Naive thymus-derived CD8-positive, alpha-beta T cell (primary cell): ENCODE measurements at regions not wholly inside any gene's neighbourhood (a gene's known extent, or its start where the extent isn't known, plus 50 kb on each side); places are given as distances from the start of the nearest gene placed in this dataset.
"Not testable (repeated sequence)": the region's sequence is repeated elsewhere in the genome, so short reads cannot be mapped to it uniquely, and the experiment has no call there.

ENCODE experiments used
- ATAC-seq, 2 donors: fragments of 150-1000 bp; cut with Tn5 transposase in 1 of 2; sonication (Bioruptor Pico), chemical (Tn5 transposase) in 1 of 2; 1 replicate in 1 of 2; 2 replicates in 1 of 2; pipeline ENCODE4 v1.10.0; 2021; ENCODE audit warnings: mild to moderate bottlenecking in 2 of 2, moderate library complexity in 2 of 2
- POLR2A ChIA-PET: fragments of 350-600 bp; sonication (Branson Sonifier 250); formaldehyde crosslinking; loops from one replicate; lab custom pipeline; 2021; ENCODE audit warnings: antibody characterized with exemption; lab: Charles Lee
- DNase-seq, 10 donors: peaks; one replicate each; pipeline versions ENCODE4 v3.0.0 to v3.0.0-alpha.2; 2020 to 2022
- H3K27ac Mint-ChIP-seq, 10 donors: one replicate each; pipeline ENCODE4 v1.8.0; 2020 to 2022; ENCODE audit warnings: mild to moderate bottlenecking in 10 of 10, mixed read lengths in 10 of 10, moderate library complexity in 4 of 10, inconsistent platforms in 1 of 10
- H3K27me3 Mint-ChIP-seq, 5 donors: one replicate each; pipeline ENCODE4 v1.8.0; 2021 to 2022; ENCODE audit warnings: mixed read lengths in 5 of 5
- H3K36me3 Mint-ChIP-seq, 3 donors: one replicate each; pipeline ENCODE4 v1.8.0; 2020 to 2022; ENCODE audit warnings: mixed read lengths in 3 of 3, mild to moderate bottlenecking in 2 of 3, inconsistent platforms in 1 of 3
- H3K4me1 Mint-ChIP-seq, 4 donors: one replicate each; pipeline ENCODE4 v1.8.0; 2021 to 2022; ENCODE audit warnings: mixed read lengths in 4 of 4
- H3K4me3 Mint-ChIP-seq, 10 donors: one replicate each; pipeline ENCODE4 v1.8.0; 2020 to 2022; ENCODE audit warnings: mild to moderate bottlenecking in 10 of 10, mixed read lengths in 10 of 10, moderate library complexity in 6 of 10, inconsistent platforms in 1 of 10
- H3K9me3 Mint-ChIP-seq, 9 donors: one replicate each; pipeline ENCODE4 v1.8.0; 2020 to 2022; ENCODE audit warnings: mixed read lengths in 9 of 9, mild to moderate bottlenecking in 3 of 9, inconsistent platforms in 1 of 9, moderate library complexity in 1 of 9

DNA sequence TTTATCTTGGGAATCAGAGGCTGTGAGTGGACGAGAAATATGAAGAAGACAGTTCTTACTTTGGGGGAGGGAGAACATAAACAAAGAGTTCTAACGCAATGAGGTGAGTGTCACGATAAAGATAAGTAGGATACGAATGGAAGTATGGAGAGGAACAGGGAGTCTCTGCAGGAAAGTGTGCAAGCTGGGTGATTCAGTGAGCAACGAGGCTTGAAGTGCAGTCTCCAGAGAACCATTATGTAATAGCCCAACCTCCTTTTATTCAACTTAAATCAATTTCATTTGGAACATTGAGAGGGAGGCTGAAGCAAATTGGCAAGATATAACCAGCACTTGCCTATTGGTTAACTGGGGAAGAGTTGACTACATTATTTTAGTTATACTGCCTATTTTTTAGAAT is 99.3 kb upstream of the PLD5 start:
- Mint-ChIP-seq H3K27me3 (peaks cover 0 to 10% (median 0%) of the 10 kb centered on the region in 5 donors), H3K27ac (no peak overlapping the region), H3K4me3 (no peak overlapping the region), H3K4me1 (no peaks in the 10 kb centered on the region), H3K9me3 (peaks cover under 1 to 10% (median 4%) of the 10 kb centered on the region in 9 donors), H3K36me3 (peaks cover 0 to 2% (median 0%) of the 10 kb centered on the region in 3 donors)
- DNase-seq, result no peak
- ATAC-seq, result no peak
- POLR2A ChIA-PET, result no interaction called here

DNA sequence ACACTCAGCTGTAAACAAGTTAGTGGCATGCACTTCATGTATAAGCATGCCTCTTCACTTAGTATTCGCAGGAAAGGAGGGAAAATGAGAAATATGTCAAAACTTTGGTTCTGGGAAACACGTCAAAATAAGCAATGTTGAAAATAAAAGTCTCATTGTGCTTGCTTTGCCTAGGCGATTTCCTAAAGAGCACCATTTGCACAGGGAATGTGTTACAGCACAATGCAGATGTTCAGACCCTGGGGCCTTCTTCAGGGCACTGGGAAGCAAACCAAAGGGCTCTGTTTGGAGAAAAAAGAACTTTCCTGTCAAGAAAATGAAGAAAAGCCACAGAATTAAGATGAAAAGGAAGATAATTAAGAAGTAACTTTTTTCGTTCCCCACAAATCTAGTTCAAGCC is 98.6 kb upstream of the PLD5 start:
- peaks cover 0 to 5% (median 0%) of the 10 kb centered on the region in 3 donors for H3K36me3 Mint-ChIP-seq
- POLR2A ChIA-PET, result no interaction called here
- H3K4me3 Mint-ChIP-seq, result no peak overlapping the region
- peaks cover 0 to 10% (median 0%) of the 10 kb centered on the region in 5 donors for H3K27me3 Mint-ChIP-seq
- H3K27ac Mint-ChIP-seq, result no peak overlapping the region
- ATAC-seq (no peak), DNase-seq (no peak)
- no peaks in the 10 kb centered on the region for H3K4me1 Mint-ChIP-seq
- H3K9me3 Mint-ChIP-seq, result peaks cover 4 to 10% (median 8%) of the 10 kb centered on the region in 9 donors

DNA sequence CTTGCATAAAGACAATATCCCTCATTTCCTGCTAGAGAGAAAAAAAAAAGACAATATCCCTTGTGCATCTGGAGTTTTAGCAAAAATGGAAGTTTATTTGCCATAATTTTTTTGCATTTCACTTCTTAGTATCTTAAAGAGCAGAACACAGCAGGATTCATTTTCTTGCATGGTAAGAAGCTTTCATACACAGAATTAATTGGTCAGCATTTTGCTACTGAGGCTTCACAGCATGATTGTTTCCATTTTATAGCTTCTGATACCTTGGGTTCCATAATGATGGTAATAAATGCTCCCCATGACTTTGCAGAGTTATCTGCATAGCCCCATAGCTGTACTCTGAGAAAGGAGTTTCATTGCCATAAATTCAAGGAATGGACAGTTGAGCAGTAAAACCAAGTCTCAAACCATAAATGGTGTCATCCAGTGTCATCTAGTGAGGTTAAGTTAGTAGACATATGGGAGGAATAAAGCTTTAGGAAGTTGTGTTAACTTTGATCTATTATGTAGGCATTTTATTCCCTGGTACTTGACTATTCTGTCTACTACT is 88.8 kb upstream of the PLD5 start:
- peaks cover 0 to 20% (median 5%) of the 10 kb centered on the region in 9 donors for H3K9me3 Mint-ChIP-seq

DNA sequence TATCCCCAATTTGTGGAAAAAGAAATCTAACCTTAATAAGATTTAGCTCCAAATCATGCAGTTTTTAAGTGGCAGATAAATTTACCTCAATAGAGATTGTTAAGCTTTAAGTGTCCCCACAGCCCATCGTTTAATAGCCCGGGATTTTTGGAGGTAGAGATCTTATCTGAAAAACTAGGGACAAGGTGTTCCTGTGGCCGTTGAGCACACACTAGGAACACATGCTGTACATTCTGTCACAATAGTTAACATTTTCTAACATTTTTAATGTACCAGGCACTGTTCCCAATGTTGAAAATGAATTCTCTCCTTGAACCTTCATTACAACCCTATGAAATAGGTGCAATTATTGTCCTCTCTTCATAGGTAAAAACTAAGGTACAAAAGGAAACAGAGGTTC is 85.7 kb upstream of the PLD5 start:
- no peak for ATAC-seq
- H3K27me3 Mint-ChIP-seq, result peaks cover 3 to 14% (median 7%) of the 10 kb centered on the region in 5 donors
- peaks cover 0 to 9% (median 2%) of the 10 kb centered on the region in 9 donors for H3K9me3 Mint-ChIP-seq
- no peaks in the 10 kb centered on the region for H3K36me3 Mint-ChIP-seq
- POLR2A ChIA-PET, result no interaction called here
- H3K4me1 Mint-ChIP-seq, result no peaks in the 10 kb centered on the region
- H3K27ac Mint-ChIP-seq, result no peak overlapping the region
- DNase-seq, result no peak
- no peak overlapping the region for H3K4me3 Mint-ChIP-seq

More for the DNA sequence above, 88.8 kb upstream of the PLD5 start:
- POLR2A ChIA-PET, result no interaction called here
- H3K4me3 Mint-ChIP-seq, result no peak overlapping the region
- peaks cover 3 to 22% (median 9%) of the 10 kb centered on the region in 5 donors for H3K27me3 Mint-ChIP-seq
- H3K4me1 Mint-ChIP-seq, result no peaks in the 10 kb centered on the region
- DNase-seq (no peak), ATAC-seq (no peak)
- H3K36me3 Mint-ChIP-seq, result no peaks in the 10 kb centered on the region
- no peak overlapping the region for H3K27ac Mint-ChIP-seq

DNA sequence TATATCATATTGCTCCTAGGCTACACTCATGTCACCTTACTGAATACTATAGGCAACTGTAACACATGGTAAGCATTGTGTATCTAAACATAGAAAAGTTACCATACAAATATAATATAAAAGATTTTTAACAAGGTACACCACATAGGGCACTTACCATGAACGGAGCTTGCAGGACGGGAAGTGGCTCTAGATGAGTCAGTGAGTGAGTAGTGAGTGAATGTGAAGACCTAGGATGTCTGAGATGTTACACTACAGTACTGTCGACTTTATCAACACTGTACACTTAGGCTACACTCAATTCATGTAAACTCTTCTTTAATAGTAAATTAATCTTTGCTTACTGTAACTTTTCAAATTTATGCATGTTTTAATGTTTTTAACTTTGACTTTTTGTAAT is 81.0 kb upstream of the PLD5 start:
- ATAC-seq (no peak), DNase-seq (no peak)
- Mint-ChIP-seq H3K4me3 (no peak overlapping the region), H3K27ac (no peak overlapping the region), H3K9me3 (peaks cover 0 to 4% (median 0%) of the 10 kb centered on the region in 9 donors), H3K27me3 (peaks cover 0 to 17% (median 2%) of the 10 kb centered on the region in 5 donors), H3K4me1 (no peaks in the 10 kb centered on the region), H3K36me3 (no peaks in the 10 kb centered on the region)
- POLR2A ChIA-PET, result no interaction called here

DNA sequence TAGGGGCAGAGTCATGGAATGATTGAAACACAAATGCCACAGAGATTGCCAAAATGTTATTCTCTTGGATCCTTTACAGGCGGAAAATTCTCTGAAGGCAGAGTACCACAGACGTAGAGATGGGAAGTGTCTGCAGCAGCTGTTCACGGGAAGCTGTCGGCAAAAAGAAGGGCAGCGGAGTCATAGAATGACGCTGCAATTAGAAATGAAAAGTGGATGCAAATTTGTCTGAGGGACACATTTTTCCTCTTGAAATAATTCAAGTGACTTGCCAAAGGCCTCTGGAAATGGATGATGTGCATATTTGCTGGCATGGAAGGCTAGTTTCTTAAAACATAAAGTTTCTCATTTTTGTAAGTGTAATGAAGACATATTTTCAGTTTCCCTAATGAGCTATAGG is 77.5 kb upstream of the PLD5 start:
- Mint-ChIP-seq H3K9me3 (peaks cover 0 to 20% (median 15%) of the 10 kb centered on the region in 9 donors), H3K27me3 (peaks cover 0 to 17% (median 2%) of the 10 kb centered on the region in 5 donors), H3K4me1 (no peaks in the 10 kb centered on the region), H3K4me3 (no peak overlapping the region), H3K27ac (no peak overlapping the region), H3K36me3 (peaks cover 0 to 5% (median 0%) of the 10 kb centered on the region in 3 donors)
- ATAC-seq, result no peak
- no peak for DNase-seq
- POLR2A ChIA-PET, result no interaction called here

GRCh38 chr1:242593756-242594155 is 69.3 kb upstream of the PLD5 start:
- DNase-seq, H3K4me3 Mint-ChIP-seq, H3K4me1 Mint-ChIP-seq, H3K36me3 Mint-ChIP-seq, ATAC-seq, POLR2A ChIA-PET, H3K27ac Mint-ChIP-seq, H3K27me3 Mint-ChIP-seq: not testable (repeated sequence)
- H3K9me3 Mint-ChIP-seq, result peaks cover 12 to 63% (median 28%) of the 10 kb centered on the region in 9 donors

- POLR2A ChIA-PET, result no interaction called here
- H3K36me3 Mint-ChIP-seq, result no peaks in the 10 kb centered on the region
Observed at GRCh38 chr1:242586360-242586680, 61.8 kb upstream of the PLD5 start.

GRCh38 chr1:242585616-242586359 is 61.3 kb upstream of the PLD5 start:
- Mint-ChIP-seq H3K9me3 (peaks cover 0 to 12% (median 4%) of the 10 kb centered on the region in 9 donors), H3K4me1 (no peaks in the 10 kb centered on the region), H3K27me3 (peaks cover 0 to 19% (median 2%) of the 10 kb centered on the region in 5 donors), H3K4me3 (no peak overlapping the region), H3K36me3 (no peaks in the 10 kb centered on the region), H3K27ac (no peak overlapping the region)
- DNase-seq, result no peak
- ATAC-seq, result no peak
- POLR2A ChIA-PET, result no interaction called here

More at GRCh38 chr1:242586360-242586680, 61.8 kb upstream of the PLD5 start:
- peaks cover 0 to 16% (median 5%) of the 10 kb centered on the region in 9 donors for H3K9me3 Mint-ChIP-seq
- no peak overlapping the region for H3K4me3 Mint-ChIP-seq
- ATAC-seq (no peak), DNase-seq (no peak)
- no peak overlapping the region for H3K27ac Mint-ChIP-seq
- peaks cover 0 to 19% (median 2%) of the 10 kb centered on the region in 5 donors for H3K27me3 Mint-ChIP-seq
- H3K4me1 Mint-ChIP-seq, result no peaks in the 10 kb centered on the region

DNA sequence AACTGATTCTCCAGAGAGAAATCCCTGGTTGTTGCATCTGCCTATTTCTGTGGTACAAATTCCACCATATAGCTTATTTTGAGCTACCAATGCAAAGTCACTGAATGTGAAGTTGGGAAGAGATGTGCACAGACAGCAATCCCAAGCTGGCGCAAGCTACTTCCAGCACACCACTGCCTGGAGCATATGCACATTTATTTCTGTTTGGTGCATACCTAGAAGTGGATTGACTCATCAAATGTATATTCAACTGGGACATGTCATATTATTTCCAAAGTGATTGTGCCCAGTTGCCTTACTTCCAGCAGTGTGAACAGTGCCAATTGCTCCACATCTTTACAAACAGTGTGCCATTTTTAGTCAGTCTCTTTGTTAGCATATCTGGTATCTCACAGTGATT is 58.2 kb upstream of the PLD5 start:
- Mint-ChIP-seq H3K27ac (no peak overlapping the region), H3K4me3 (no peak overlapping the region), H3K9me3 (peaks cover 0 to 11% (median 0%) of the 10 kb centered on the region in 9 donors), H3K4me1 (no peaks in the 10 kb centered on the region), H3K36me3 (no peaks in the 10 kb centered on the region), H3K27me3 (peaks cover 0 to 14% (median 0%) of the 10 kb centered on the region in 5 donors)
- ATAC-seq (no peak), DNase-seq (no peak)
- POLR2A ChIA-PET, result no interaction called here

GRCh38 chr1:242579528-242580235 is 55.2 kb upstream of the PLD5 start:
- Mint-ChIP-seq H3K4me1 (no peaks in the 10 kb centered on the region), H3K27ac (no peak overlapping the region), H3K4me3 (no peak overlapping the region), H3K36me3 (no peaks in the 10 kb centered on the region), H3K27me3 (peaks cover 0 to under 1% (median 0%) of the 10 kb centered on the region in 5 donors), H3K9me3 (peaks cover 0 to 19% (median 3%) of the 10 kb centered on the region in 9 donors)
- ATAC-seq, result no peak
- POLR2A ChIA-PET, result no interaction called here
- DNase-seq, result no peak
